WTC11 (cell line): ENCODE measurements at regions not wholly inside any gene's neighbourhood (a gene's known extent, or its start where the extent isn't known, plus 50 kb on each side); places are given as distances from the start of the nearest gene placed in this dataset.

Experiments
- ATAC-seq: fragments of 200-7000 bp; cut with Tn5 transposase; 2 replicates; pipeline ENCODE4 v1.10.0; 2021; ENCODE audit warnings: mild to moderate bottlenecking, moderate library complexity
- CTCF ChIA-PET: fragments of 300-600 bp; sonication (Branson Sonifier 250); formaldehyde crosslinking; loops from one replicate; lab custom pipeline; 2021; ENCODE audit warnings: antibody characterized with exemption; lab: Charles Lee
- POLR2A ChIA-PET: fragments of 350-600 bp; sonication (Branson Sonifier 250); formaldehyde crosslinking; loops from one replicate; lab custom pipeline; 2021; ENCODE audit warnings: antibody characterized with exemption; lab: Charles Lee
- DNase-seq: peaks from one replicate; pipeline ENCODE4 v3.0.0; 2021; ENCODE audit warnings: low spot score
- H3K27ac Mint-ChIP-seq: 2 replicates; pipeline ENCODE4 v1.8.0; 2021; ENCODE audit warnings: mixed read lengths
- H3K27me3 Mint-ChIP-seq: 2 replicates; pipeline ENCODE4 v1.8.0; 2021; ENCODE audit warnings: low read depth, mild to moderate bottlenecking, moderate library complexity, mixed read lengths
- H3K36me3 Mint-ChIP-seq: 2 replicates; pipeline ENCODE4 v1.8.0; 2021; ENCODE audit warnings: mixed read lengths
- H3K4me1 Mint-ChIP-seq: 2 replicates; pipeline ENCODE4 v1.8.0; 2022; ENCODE audit warnings: mixed read lengths
- H3K4me3 Mint-ChIP-seq: 2 replicates; pipeline ENCODE4 v1.8.0; 2021; ENCODE audit warnings: mild to moderate bottlenecking, moderate library complexity, mixed read lengths
- H3K9me3 Mint-ChIP-seq: 2 replicates; pipeline ENCODE4 v1.8.0; 2021; ENCODE audit warnings: mixed read lengths
- ESRRA ChIP-seq: sonication (generic); formaldehyde crosslinking; IDR thresholded peaks from 2 replicates; pipeline ENCODE4 v1.8.1; 2022; ENCODE audit warnings: mild to moderate bottlenecking, missing genetic modification reagents, borderline replicate concordance
- FOXK1 ChIP-seq: sonication (generic); formaldehyde crosslinking; IDR thresholded peaks from 2 replicates; pipeline ENCODE4 v1.8.0; 2022; ENCODE audit warnings: mild to moderate bottlenecking, moderate library complexity, missing genetic modification reagents
- GRHL2 ChIP-seq: fragments of 250-450 bp; sonication (Bioruptor Pico); IDR thresholded peaks from 2 replicates; pipeline ENCODE4 v1.8.0; 2022; ENCODE audit warnings: mild to moderate bottlenecking, moderate library complexity; ENCODE audit not compliant: insufficient replicate concordance, severe bottlenecking
- IRF2 ChIP-seq: sonication (generic); formaldehyde crosslinking; IDR thresholded peaks from 2 replicates; pipeline ENCODE4 v1.8.0; 2022; ENCODE audit warnings: low read depth, missing genetic modification reagents, borderline replicate concordance
- MXD4 ChIP-seq: fragments of 250-450 bp; sonication (Bioruptor Pico); IDR thresholded peaks from 2 replicates; pipeline ENCODE4 v1.8.0; 2021; ENCODE audit warnings: mild to moderate bottlenecking, moderate library complexity, borderline replicate concordance
- NFATC4 ChIP-seq: fragments of 250-450 bp; sonication (Bioruptor Pico); IDR thresholded peaks from 2 replicates; pipeline ENCODE4 v1.9.0; 2021; ENCODE audit warnings: mild to moderate bottlenecking
- NR1H2 ChIP-seq: sonication (generic); formaldehyde crosslinking; IDR thresholded peaks from 2 replicates; pipeline ENCODE4 v1.9.0; 2021; ENCODE audit warnings: mild to moderate bottlenecking, moderate library complexity, missing genetic modification reagents
- NR3C1 ChIP-seq: sonication (generic); formaldehyde crosslinking; conservative IDR thresholded peaks from 2 replicates; pipeline ENCODE4 v1.8.1; 2023; ENCODE audit warnings: low read depth, mild to moderate bottlenecking, missing genetic modification reagents
- PRRX2 ChIP-seq: fragments of 250-450 bp; sonication (Bioruptor Pico); IDR thresholded peaks from 2 replicates; pipeline ENCODE4 v1.8.0; 2021; ENCODE audit warnings: mild to moderate bottlenecking
- SOX15 ChIP-seq: fragments of 250-450 bp; sonication (Bioruptor Pico); IDR thresholded peaks from 2 replicates; pipeline ENCODE4 v1.9.0; 2021; ENCODE audit warnings: mild to moderate bottlenecking
- USF1 ChIP-seq: sonication (generic); formaldehyde crosslinking; IDR thresholded peaks from 2 replicates; pipeline ENCODE4 v1.8.0; 2022; ENCODE audit warnings: mild to moderate bottlenecking, missing genetic modification reagents
- TF ChIP-seq, protein P1 (sequence below): fragments of 200-600 bp; IDR thresholded peaks from 2 replicates; pipeline ENCODE4 v1.8.0; 2022; ENCODE audit warnings: antibody characterized with exemption
- TF ChIP-seq, protein P2 (sequence below): sonication (generic); formaldehyde crosslinking; IDR thresholded peaks from 2 replicates; pipeline ENCODE4 v1.8.1; 2022; ENCODE audit warnings: low read depth, mild to moderate bottlenecking, moderate library complexity, missing genetic modification reagents, borderline replicate concordance
- TF ChIP-seq, protein P3 (sequence below): sonication (generic); formaldehyde crosslinking; IDR thresholded peaks from 2 replicates; pipeline ENCODE4 v1.8.0; 2023; ENCODE audit warnings: missing genetic modification reagents, mild to moderate bottlenecking, borderline replicate concordance
- TF ChIP-seq, protein P4 (sequence below): sonication (generic); formaldehyde crosslinking; IDR thresholded peaks from 2 replicates; pipeline ENCODE4 v1.8.1; 2022; ENCODE audit warnings: mild to moderate bottlenecking, moderate library complexity, missing genetic modification reagents

DNA sequence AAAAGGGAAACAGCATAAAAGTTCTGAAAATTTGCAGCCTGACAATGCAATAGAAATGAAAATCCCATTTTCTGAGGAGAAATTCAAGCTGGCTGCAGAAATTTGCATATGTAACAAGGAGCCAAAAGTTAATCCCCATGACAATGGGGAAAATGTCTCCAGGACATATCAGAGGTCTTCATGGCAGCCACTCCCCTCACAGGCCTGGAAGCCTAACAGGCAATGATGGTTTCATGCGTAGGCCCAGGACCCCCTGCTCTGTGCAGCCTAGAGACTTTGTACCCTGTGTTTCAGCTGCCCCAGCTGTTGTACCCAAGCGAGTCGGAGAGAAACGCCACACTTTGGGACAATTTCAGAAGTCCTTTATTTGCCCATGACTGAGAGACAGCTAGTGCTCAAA, 701.3 kb upstream of the KLHL1 start (continued):
- no peak for TF ChIP-seq PRRX2 (CRISPR knock-in tag)

DNA sequence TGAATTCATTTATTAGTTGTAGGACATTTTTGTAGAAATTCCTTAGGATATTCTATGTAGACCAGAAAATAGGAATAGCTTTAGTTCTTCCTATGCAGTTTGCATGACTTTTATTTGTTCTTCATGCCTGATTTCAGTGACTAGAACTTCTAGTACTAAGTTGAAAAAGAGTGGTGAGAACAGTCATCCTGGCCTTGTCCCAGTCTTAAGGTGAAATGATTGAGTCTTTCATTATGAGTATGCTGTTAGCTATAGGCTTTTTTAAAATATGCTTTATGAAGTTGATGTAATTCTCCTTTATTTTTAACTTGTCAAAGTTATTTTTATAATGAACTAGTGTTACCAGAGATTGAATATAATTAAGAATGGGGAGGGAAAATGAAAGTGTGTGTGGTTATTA, 690.1 kb upstream of the KLHL1 start:
- H3K36me3 Mint-ChIP-seq = no peaks in the 10 kb centered on the region
- H3K4me3 Mint-ChIP-seq = no peak overlapping the region
- no peak for DNase-seq
- ChIA-PET CTCF (no interaction called here), POLR2A (no interaction called here)
- ATAC-seq = no peak
- H3K4me1 Mint-ChIP-seq = no peaks in the 10 kb centered on the region
- H3K27ac Mint-ChIP-seq = no peak overlapping the region
- H3K27me3 Mint-ChIP-seq = no peaks in the 10 kb centered on the region
- TF ChIP-seq, protein P1, sequence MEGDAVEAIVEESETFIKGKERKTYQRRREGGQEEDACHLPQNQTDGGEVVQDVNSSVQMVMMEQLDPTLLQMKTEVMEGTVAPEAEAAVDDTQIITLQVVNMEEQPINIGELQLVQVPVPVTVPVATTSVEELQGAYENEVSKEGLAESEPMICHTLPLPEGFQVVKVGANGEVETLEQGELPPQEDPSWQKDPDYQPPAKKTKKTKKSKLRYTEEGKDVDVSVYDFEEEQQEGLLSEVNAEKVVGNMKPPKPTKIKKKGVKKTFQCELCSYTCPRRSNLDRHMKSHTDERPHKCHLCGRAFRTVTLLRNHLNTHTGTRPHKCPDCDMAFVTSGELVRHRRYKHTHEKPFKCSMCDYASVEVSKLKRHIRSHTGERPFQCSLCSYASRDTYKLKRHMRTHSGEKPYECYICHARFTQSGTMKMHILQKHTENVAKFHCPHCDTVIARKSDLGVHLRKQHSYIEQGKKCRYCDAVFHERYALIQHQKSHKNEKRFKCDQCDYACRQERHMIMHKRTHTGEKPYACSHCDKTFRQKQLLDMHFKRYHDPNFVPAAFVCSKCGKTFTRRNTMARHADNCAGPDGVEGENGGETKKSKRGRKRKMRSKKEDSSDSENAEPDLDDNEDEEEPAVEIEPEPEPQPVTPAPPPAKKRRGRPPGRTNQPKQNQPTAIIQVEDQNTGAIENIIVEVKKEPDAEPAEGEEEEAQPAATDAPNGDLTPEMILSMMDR = no peak
- TF ChIP-seq IRF2 = no peak
- TF ChIP-seq ESRRA = no peak
- no peak for TF ChIP-seq SOX15 (CRISPR knock-in tag)
- TF ChIP-seq GRHL2 = no peak
- TF ChIP-seq, protein P2, sequence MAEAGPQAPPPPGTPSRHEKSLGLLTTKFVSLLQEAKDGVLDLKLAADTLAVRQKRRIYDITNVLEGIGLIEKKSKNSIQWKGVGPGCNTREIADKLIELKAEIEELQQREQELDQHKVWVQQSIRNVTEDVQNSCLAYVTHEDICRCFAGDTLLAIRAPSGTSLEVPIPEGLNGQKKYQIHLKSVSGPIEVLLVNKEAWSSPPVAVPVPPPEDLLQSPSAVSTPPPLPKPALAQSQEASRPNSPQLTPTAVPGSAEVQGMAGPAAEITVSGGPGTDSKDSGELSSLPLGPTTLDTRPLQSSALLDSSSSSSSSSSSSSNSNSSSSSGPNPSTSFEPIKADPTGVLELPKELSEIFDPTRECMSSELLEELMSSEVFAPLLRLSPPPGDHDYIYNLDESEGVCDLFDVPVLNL (CRISPR knock-in tag) = no peak
- no peak for TF ChIP-seq NR3C1 (CRISPR knock-in tag)
- no peak for TF ChIP-seq FOXK1
- no peak for TF ChIP-seq NFATC4 (CRISPR knock-in tag)
- TF ChIP-seq, protein P3, sequence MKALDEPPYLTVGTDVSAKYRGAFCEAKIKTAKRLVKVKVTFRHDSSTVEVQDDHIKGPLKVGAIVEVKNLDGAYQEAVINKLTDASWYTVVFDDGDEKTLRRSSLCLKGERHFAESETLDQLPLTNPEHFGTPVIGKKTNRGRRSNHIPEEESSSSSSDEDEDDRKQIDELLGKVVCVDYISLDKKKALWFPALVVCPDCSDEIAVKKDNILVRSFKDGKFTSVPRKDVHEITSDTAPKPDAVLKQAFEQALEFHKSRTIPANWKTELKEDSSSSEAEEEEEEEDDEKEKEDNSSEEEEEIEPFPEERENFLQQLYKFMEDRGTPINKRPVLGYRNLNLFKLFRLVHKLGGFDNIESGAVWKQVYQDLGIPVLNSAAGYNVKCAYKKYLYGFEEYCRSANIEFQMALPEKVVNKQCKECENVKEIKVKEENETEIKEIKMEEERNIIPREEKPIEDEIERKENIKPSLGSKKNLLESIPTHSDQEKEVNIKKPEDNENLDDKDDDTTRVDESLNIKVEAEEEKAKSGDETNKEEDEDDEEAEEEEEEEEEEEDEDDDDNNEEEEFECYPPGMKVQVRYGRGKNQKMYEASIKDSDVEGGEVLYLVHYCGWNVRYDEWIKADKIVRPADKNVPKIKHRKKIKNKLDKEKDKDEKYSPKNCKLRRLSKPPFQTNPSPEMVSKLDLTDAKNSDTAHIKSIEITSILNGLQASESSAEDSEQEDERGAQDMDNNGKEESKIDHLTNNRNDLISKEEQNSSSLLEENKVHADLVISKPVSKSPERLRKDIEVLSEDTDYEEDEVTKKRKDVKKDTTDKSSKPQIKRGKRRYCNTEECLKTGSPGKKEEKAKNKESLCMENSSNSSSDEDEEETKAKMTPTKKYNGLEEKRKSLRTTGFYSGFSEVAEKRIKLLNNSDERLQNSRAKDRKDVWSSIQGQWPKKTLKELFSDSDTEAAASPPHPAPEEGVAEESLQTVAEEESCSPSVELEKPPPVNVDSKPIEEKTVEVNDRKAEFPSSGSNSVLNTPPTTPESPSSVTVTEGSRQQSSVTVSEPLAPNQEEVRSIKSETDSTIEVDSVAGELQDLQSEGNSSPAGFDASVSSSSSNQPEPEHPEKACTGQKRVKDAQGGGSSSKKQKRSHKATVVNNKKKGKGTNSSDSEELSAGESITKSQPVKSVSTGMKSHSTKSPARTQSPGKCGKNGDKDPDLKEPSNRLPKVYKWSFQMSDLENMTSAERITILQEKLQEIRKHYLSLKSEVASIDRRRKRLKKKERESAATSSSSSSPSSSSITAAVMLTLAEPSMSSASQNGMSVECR (CRISPR knock-in tag) = no peak
- TF ChIP-seq USF1 = no peak
- TF ChIP-seq MXD4 (CRISPR knock-in tag) = no peak
- H3K9me3 Mint-ChIP-seq = no peaks in the 10 kb centered on the region

DNA sequence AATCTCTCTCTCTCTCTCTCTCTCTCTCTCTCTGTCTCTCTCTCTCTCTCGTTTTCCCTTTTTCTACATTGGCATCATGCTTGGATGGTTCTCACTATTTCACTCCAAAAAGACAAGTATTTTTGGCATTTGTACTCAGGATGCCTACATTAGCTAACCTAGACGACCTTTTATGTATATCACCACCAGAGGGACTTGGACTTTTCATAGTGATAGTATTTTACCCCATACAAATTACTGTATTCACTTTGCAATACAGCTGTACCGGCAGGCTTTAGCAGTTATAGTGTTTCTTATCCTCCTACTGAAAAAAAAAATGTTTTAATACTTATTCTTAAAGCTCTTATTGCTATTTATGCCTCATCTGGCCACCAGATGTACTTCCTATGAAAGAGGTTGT, 687.2 kb upstream of the KLHL1 start:
- Mint-ChIP-seq H3K27ac (no peak overlapping the region), H3K27me3 (no peaks in the 10 kb centered on the region; the same call in 1 of the 2 replicates), H3K9me3 (no peaks in the 10 kb centered on the region), H3K4me3 (no peak overlapping the region), H3K36me3 (no peaks in the 10 kb centered on the region), H3K4me1 (no peaks in the 10 kb centered on the region)
- POLR2A ChIA-PET = no interaction called here
- no peak for ATAC-seq
- TF ChIP-seq, protein P4, sequence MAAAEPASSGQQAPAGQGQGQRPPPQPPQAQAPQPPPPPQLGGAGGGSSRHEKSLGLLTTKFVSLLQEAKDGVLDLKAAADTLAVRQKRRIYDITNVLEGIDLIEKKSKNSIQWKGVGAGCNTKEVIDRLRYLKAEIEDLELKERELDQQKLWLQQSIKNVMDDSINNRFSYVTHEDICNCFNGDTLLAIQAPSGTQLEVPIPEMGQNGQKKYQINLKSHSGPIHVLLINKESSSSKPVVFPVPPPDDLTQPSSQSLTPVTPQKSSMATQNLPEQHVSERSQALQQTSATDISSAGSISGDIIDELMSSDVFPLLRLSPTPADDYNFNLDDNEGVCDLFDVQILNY (CRISPR knock-in tag) = no peak
- TF ChIP-seq NR1H2 (CRISPR knock-in tag) = no peak
- CTCF ChIA-PET = interaction anchor here (0.6 kb wide), 1 partner anchor 169 kb away, joined by 4 read pairs; no protein-coding TSS in a partner anchor
- no peak for DNase-seq
